GM18870 (cell line): ENCODE measurements at regions not wholly inside any gene's neighbourhood (a gene's known extent, or its start where the extent isn't known, plus 50 kb on each side); places are given as distances from the start of the nearest gene placed in this dataset.
A peak's percentile ranks its signal among the peaks of the same experiment; 100 is the strongest.
"Not testable (repeated sequence)": the region's sequence is repeated elsewhere in the genome, so short reads cannot be mapped to it uniquely, and the experiment has no call there.

Experiments used
- ATAC-seq: cut with Tn5 transposase; IDR thresholded peaks from one replicate; pipeline ENCODE4 v1.9.1; 2021; ENCODE audit warnings: moderate library complexity; ENCODE audit not compliant: unreplicated experiment

GRCh38 chr10:84844461-84844860, 516.1 kb downstream of the CCSER2 start:
- no peak for ATAC-seq

- ATAC-seq = peak; percentile 52
Measured at GRCh38 chr10:84845628-84846261, 517.4 kb downstream of the CCSER2 start.

- no peak for ATAC-seq
Measured at GRCh38 chr10:84846658-84847316, 518.4 kb downstream of the CCSER2 start.

- ATAC-seq = no peak
Measured at GRCh38 chr10:84848967-84849366, 520.6 kb downstream of the CCSER2 start.

- ATAC-seq = no peak
Measured at GRCh38 chr10:84850826-84851225, 522.4 kb downstream of the CCSER2 start.

GRCh38 chr10:84854439-84854838, 526.0 kb downstream of the CCSER2 start:
- no peak for ATAC-seq

- no peak for ATAC-seq
Measured at GRCh38 chr10:84860855-84861254, 532.5 kb downstream of the CCSER2 start.

GRCh38 chr10:84862551-84862950, 534.2 kb downstream of the CCSER2 start:
- ATAC-seq = no peak

- no peak for ATAC-seq
Measured at GRCh38 chr10:84863675-84864074, 535.3 kb downstream of the CCSER2 start.

- no peak for ATAC-seq
Measured at GRCh38 chr10:84876116-84876999, 548.0 kb downstream of the CCSER2 start.

GRCh38 chr10:84879991-84880390, 551.6 kb downstream of the CCSER2 start:
- no peak for ATAC-seq

GRCh38 chr10:84881696-84882095, 553.3 kb downstream of the CCSER2 start:
- ATAC-seq = not testable (repeated sequence)

GRCh38 chr10:84890706-84891105, 562.3 kb downstream of the CCSER2 start:
- ATAC-seq = no peak

GRCh38 chr10:84891631-84892030, 563.2 kb downstream of the CCSER2 start:
- ATAC-seq = no peak

GRCh38 chr10:84895541-84895940, 567.2 kb downstream of the CCSER2 start:
- ATAC-seq = no peak

- ATAC-seq = no peak
Measured at GRCh38 chr10:84896909-84897308, 568.5 kb downstream of the CCSER2 start.

- no peak for ATAC-seq
Measured at GRCh38 chr10:84899268-84899667, 570.9 kb downstream of the CCSER2 start.

- ATAC-seq = no peak
Measured at GRCh38 chr10:84900141-84900540, 571.8 kb downstream of the CCSER2 start.

GRCh38 chr10:84901885-84902284, 573.5 kb downstream of the CCSER2 start:
- no peak for ATAC-seq

- ATAC-seq = no peak
Measured at GRCh38 chr10:84902553-84902952, 574.2 kb downstream of the CCSER2 start.

- no peak for ATAC-seq
Measured at GRCh38 chr10:84903320-84903719, 574.9 kb downstream of the CCSER2 start.
